ENCODE measurements at regions not wholly inside any gene's neighbourhood (a gene's known extent, or its start where the extent isn't known, plus 50 kb on each side); places are given as distances from the start of the nearest gene placed in this dataset.
"Not testable (repeated sequence)": the region's sequence is repeated elsewhere in the genome, so short reads cannot be mapped to it uniquely, and the experiment has no call there.

GRCh38 chr12:84054811-84055210 lies 857.8 kb downstream of the SLC6A15 start:
- no peak for DNase-seq (ENCODE audit: low read depth, low spot score)
- H3K4me3 ChIP-seq (ENCODE audit: low read length) = no peak overlapping the region

DNA sequence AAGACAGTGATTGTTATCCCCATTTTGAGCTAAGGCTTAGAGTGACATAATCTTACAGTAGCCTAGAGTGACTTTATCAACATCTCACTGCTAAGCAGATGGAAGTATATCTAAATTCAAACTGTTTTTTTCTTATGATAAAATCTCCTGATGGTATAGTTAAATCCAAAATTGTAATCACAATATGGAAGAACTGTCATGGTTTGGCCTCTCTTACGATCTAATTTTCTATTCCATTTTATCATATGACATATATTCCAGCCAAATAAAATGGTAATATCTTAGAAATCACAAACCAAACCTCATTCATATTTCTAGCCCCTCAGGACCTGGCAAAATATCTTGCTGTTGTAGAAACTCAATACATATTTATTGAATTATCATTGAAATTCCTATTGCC lies 864.7 kb downstream of the SLC6A15 start:
- H3K4me3 ChIP-seq (ENCODE audit: low read length) = no peak overlapping the region
- no peak for DNase-seq (ENCODE audit: low read depth, low spot score)

- no peak for DNase-seq (ENCODE audit: low read depth, low spot score)
These were observed 865.7 kb downstream of the SLC6A15 start for GRCh38 chr12:84046859-84047258.

DNA sequence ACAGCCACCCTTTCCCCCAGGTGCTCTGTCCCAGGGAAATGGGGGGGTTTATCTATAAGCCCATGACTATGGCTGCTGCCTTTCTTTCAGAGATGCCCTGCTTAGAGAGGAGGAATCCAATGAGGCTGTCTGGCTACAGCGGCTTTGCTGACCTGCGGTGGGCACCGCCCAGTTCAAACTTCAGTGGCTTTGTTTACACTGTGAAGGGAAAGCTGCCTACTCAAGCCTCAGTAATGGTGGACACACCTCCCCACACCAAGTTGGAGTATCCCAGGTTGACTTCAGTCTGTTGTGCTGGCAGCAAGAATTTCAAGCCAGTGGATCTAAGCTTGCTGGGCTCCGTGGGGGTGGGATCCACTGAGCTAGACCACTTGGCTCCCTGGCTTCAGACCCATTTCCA lies 869.2 kb downstream of the SLC6A15 start:
- no peak for DNase-seq (ENCODE audit: low read depth, low spot score)
- no peak overlapping the region for H3K4me3 ChIP-seq (ENCODE audit: low read length)

More at GRCh38 chr12:84046859-84047258, 865.7 kb downstream of the SLC6A15 start:
- no peak overlapping the region for H3K4me3 ChIP-seq (ENCODE audit: low read length)

- H3K4me3 ChIP-seq (ENCODE audit: low read length) = no peak overlapping the region
- DNase-seq (ENCODE audit: low read depth, low spot score) = no peak
These were observed 874.4 kb downstream of the SLC6A15 start for GRCh38 chr12:84038242-84038641.

- no peak overlapping the region for H3K4me3 ChIP-seq (ENCODE audit: low read length)
These were observed 875.7 kb downstream of the SLC6A15 start for GRCh38 chr12:84036912-84037311.

GRCh38 chr12:84035766-84036165 lies 876.8 kb downstream of the SLC6A15 start:
- H3K4me3 ChIP-seq (ENCODE audit: low read length) = no peak overlapping the region
- no peak for DNase-seq (ENCODE audit: low read depth, low spot score)

More at GRCh38 chr12:84036912-84037311, 875.7 kb downstream of the SLC6A15 start:
- no peak for DNase-seq (ENCODE audit: low read depth, low spot score)

DNA sequence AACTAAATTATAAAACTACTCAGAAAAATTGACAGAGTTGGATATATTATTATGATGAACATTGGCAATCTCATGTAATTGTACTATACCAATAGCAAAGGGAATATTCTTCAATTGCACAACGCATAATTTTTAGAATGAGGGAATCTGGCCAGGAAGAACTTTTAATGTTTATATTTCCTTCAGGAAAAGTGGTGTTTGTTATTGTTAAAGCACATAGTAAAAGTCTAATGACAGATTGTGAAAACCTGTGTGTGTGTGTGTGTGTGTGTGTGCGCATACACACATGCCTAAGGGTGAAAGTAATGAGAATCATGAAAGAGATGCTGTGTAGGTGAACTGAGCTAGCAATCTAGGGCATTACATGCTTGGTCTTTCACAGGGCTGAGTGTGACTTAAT lies 877.7 kb downstream of the SLC6A15 start:
- H3K4me3 ChIP-seq (ENCODE audit: low read length) = no peak overlapping the region
- DNase-seq (ENCODE audit: low read depth, low spot score) = no peak

DNA sequence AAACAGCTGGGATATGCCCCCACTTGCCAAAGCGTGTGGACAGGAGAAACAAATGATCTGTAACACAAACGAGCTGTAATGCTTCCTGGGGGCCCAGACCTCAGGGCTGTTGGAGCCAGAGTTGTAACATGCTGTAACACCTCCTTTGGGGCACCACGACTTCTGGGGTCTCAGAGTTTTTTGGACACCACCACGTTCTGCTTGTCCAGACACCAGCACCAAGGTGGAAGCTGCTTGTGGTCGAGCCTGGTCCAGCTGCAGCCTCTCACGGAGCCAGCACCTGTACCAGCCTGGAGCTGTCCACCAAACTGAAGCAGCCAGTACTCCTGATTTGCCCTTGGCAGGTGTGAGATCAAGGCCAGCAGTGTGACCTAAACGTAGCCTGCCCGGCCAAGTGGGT lies 879.4 kb downstream of the SLC6A15 start:
- DNase-seq (ENCODE audit: low read depth, low spot score) = no peak

GRCh38 chr12:84018556-84019179 lies 893.9 kb downstream of the SLC6A15 start:
- DNase-seq (ENCODE audit: low read depth, low spot score); H3K4me3 ChIP-seq (ENCODE audit: low read length): not testable (repeated sequence)

More for the DNA sequence above, 879.4 kb downstream of the SLC6A15 start:
- H3K4me3 ChIP-seq (ENCODE audit: low read length) = no peak overlapping the region

DNA sequence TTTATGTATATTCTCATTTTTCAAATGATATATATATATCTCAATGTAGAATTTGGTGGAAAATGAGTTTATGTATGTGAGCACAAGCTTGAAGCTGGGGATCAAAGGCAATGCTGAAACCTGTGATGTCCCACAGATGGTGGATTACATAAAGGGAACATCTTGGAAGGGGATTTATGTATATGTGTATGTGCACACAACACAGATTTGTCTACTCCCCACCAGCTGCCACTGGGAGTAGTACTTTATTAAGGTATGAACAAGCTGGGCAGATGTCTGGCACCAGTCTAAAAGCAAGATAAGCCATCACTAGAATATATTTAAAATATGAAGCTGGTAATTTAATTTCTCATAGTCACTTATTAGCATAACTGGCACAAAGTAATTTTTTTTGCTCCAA lies 895.6 kb downstream of the SLC6A15 start:
- no peak for DNase-seq (ENCODE audit: low read depth, low spot score)

DNA sequence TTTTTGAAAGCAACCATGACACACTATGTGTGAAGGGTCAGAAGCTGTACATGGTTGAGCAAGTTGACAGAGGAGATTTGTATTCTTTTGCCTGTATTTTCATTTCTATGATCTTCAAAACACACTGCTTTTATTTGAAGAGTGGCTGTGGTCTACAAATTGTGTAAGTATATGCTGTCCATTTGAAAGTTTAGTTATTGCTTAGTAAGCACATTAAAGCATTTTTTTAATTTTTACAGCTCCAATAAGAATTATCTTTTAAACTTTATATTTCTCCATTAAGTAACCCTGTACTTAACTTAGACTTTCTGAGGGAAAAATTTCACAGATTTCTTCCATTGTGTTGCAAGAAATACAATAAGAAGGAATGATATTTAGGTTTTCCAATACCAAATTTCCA lies 915.2 kb downstream of the SLC6A15 start:
- H3K4me3 ChIP-seq (ENCODE audit: low read length) = no peak overlapping the region
- no peak for DNase-seq (ENCODE audit: low read depth, low spot score)

More for the DNA sequence above, 895.6 kb downstream of the SLC6A15 start:
- no peak overlapping the region for H3K4me3 ChIP-seq (ENCODE audit: low read length)

GRCh38 chr12:83996671-83997070 lies 915.9 kb downstream of the SLC6A15 start:
- no peak for DNase-seq (ENCODE audit: low read depth, low spot score)
- no peak overlapping the region for H3K4me3 ChIP-seq (ENCODE audit: low read length)

DNA sequence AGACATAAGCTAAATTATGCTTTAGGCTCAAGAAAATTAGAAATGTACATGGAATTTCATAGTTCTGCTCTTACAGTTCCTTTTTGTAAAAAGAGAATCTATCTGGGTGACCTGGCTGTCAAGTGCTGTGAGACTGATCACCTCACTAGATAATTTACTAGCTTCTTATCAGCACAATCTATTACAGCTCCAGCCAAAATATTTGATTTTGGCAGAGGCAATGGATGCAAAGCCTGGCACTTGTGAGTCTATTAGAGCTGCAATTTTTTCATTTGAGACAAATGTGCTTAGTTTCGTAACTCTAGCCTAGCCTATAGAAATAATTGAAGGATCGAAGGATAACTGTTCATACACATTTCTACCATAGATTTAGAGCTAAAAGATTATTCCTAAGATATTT lies 927.5 kb downstream of the SLC6A15 start:
- DNase-seq (ENCODE audit: low read depth, low spot score) = no peak
- H3K4me3 ChIP-seq (ENCODE audit: low read length) = no peak overlapping the region

DNA sequence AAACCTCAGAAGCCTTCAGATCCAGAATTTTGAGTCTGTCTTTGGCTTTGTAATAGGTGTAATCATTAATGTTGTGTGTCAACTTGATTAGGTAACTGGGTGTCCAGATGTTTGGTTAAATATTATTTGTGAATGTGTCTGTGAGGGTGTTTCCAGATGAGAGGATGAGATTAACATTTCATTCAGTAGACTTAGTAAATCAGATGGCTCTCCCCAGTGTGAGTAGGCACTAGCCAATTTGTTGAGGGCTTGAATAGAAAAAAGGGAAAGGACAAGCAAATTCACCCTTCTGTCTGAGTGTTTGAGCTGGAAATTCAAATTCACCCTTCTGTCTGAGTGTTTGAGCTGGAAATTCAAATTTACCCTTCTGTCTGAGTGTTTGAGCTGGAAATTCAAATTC lies 932.2 kb downstream of the SLC6A15 start:
- no peak for DNase-seq (ENCODE audit: low read depth, low spot score)
- H3K4me3 ChIP-seq (ENCODE audit: low read length) = no peak overlapping the region

GRCh38 chr12:83979785-83980184 lies 932.8 kb downstream of the SLC6A15 start:
- no peak overlapping the region for H3K4me3 ChIP-seq (ENCODE audit: low read length)
- no peak for DNase-seq (ENCODE audit: low read depth, low spot score)

GRCh38 chr12:83971781-83972180 lies 940.8 kb downstream of the SLC6A15 start:
- H3K4me3 ChIP-seq (ENCODE audit: low read length) = no peak overlapping the region
- DNase-seq (ENCODE audit: low read depth, low spot score) = no peak

DNA sequence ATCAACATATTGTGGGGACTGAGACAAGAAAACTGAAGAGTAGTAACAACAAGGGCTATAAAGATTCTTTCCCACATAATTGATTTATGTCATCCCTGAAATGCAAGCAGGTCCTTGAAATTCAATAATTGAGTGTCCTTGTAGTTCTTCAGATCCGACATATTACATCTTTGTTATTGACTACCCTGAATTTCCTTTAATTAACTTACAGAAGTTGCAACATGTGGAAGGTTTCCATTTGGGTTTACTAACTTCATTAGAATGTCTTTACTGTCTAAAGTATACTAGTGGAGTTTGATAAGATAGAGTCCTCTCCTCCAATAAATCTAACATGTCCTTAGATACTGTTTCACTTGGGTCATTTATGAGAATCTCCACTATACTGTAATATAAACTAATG lies 951.8 kb downstream of the SLC6A15 start:
- H3K4me3 ChIP-seq (ENCODE audit: low read length) = no peak overlapping the region
- no peak for DNase-seq (ENCODE audit: low read depth, low spot score)

DNA sequence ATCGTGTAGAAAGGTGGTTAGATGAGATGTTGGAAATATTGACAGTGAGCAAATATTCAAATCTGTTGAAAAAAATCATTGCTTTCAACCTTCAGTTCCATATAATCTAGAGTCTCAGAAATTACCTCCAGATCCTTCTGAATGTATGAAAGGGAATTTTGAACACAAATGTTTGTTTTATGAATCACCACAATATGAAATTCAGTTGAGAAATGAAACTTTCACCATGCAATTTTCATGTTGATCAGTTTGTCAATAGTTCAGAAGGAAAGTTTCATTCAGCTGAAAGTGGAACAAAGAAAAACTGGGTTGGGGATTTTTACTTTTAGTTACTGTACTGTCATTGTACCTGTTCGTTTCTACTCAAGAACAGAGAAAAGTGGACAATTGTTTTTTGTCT lies 953.6 kb downstream of the SLC6A15 start:
- H3K4me3 ChIP-seq (ENCODE audit: low read length) = no peak overlapping the region

GRCh38 chr12:83954956-83955601 lies 957.5 kb downstream of the SLC6A15 start:
- DNase-seq (ENCODE audit: low read depth, low spot score) = peak; percentile 9
- no peak overlapping the region for H3K4me3 ChIP-seq (ENCODE audit: low read length)

More for the DNA sequence above, 953.6 kb downstream of the SLC6A15 start:
- no peak for DNase-seq (ENCODE audit: low read depth, low spot score)
